ENCODE measurements at regions not wholly inside any gene's neighbourhood (a gene's known extent, or its start where the extent isn't known, plus 50 kb on each side); places are given as distances from the start of the nearest gene placed in this dataset.

- no peak for DNase-seq (ENCODE audit: low read depth, low spot score)
- Histone ChIP-seq H3K36me3 (ENCODE audit: insufficient read depth, low read length) (no peaks in the 10 kb centered on the region), H3K9me3 (ENCODE audit: low read depth, low read length) (no peaks in the 10 kb centered on the region), H3K27ac (no peak overlapping the region), H3K9ac (ENCODE audit: insufficient read length) (no peak overlapping the region), H3K4me3 (no peak overlapping the region)
- TF ChIP-seq EZH2 (IDR thresholded peaks at IDR 0.05) (no peak), POLR2AphosphoS5 (IDR thresholded peaks at IDR 0.05; ENCODE audit: borderline replicate concordance, low read depth, low read length) (no peak), FOXP2 (optimal IDR thresholded peaks at IDR 0.05; ENCODE audit: control extremely low read depth, extremely low read length, insufficient read depth) (no peak)
These were observed 311.2 kb downstream of the NXPE2 start for GRCh38 chr11:114989536-114989935.

DNA sequence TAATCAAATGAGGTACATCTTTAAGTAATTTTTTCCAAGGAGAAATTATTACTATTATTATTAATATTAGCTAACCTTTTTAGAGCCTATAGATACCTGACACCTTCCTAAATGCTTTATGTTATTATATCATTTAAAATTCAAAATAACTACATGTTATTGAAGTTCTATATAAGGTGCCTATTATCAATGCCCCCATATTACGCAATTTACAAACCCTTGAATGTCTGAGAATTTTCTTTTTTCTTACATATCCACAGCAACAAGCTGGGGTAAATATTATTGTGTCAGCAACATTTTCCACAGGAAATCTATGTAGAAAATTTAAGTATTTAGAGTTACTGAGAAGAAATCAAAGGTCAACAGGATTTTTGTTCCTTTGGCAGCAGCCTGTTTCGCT lies 327.3 kb downstream of the NXPE2 start:
- no peak overlapping the region for H3K4me3 ChIP-seq
- no peaks in the 10 kb centered on the region for H3K36me3 ChIP-seq (ENCODE audit: insufficient read depth, low read length)
- no peak overlapping the region for H3K9ac ChIP-seq (ENCODE audit: insufficient read length)
- H3K9me3 ChIP-seq (ENCODE audit: low read depth, low read length), result no peaks in the 10 kb centered on the region
- DNase-seq (ENCODE audit: low read depth, low spot score), result no peak
- TF ChIP-seq EZH2 (IDR thresholded peaks at IDR 0.05), result no peak
- TF ChIP-seq POLR2AphosphoS5 (IDR thresholded peaks at IDR 0.05; ENCODE audit: borderline replicate concordance, low read depth, low read length), result no peak
- no peak for TF ChIP-seq FOXP2 (optimal IDR thresholded peaks at IDR 0.05; ENCODE audit: control extremely low read depth, extremely low read length, insufficient read depth)
- no peak overlapping the region for H3K27ac ChIP-seq

GRCh38 chr11:115007851-115008250 lies 329.5 kb downstream of the NXPE2 start:
- Histone ChIP-seq H3K9me3 (ENCODE audit: low read depth, low read length) (no peaks in the 10 kb centered on the region), H3K36me3 (ENCODE audit: insufficient read depth, low read length) (no peaks in the 10 kb centered on the region), H3K9ac (ENCODE audit: insufficient read length) (no peak overlapping the region), H3K27ac (no peak overlapping the region), H3K4me3 (no peak overlapping the region)
- no peak for TF ChIP-seq EZH2 (IDR thresholded peaks at IDR 0.05)
- no peak for TF ChIP-seq POLR2AphosphoS5 (IDR thresholded peaks at IDR 0.05; ENCODE audit: borderline replicate concordance, low read depth, low read length)
- no peak for TF ChIP-seq FOXP2 (optimal IDR thresholded peaks at IDR 0.05; ENCODE audit: control extremely low read depth, extremely low read length, insufficient read depth)
- DNase-seq (ENCODE audit: low read depth, low spot score), result no peak

GRCh38 chr11:115008799-115009198 lies 330.5 kb downstream of the NXPE2 start:
- Histone ChIP-seq H3K27ac (no peak overlapping the region), H3K4me3 (no peak overlapping the region), H3K9me3 (ENCODE audit: low read depth, low read length) (no peaks in the 10 kb centered on the region), H3K9ac (ENCODE audit: insufficient read length) (no peak overlapping the region), H3K36me3 (ENCODE audit: insufficient read depth, low read length) (no peaks in the 10 kb centered on the region)
- TF ChIP-seq EZH2 (IDR thresholded peaks at IDR 0.05) (no peak), FOXP2 (optimal IDR thresholded peaks at IDR 0.05; ENCODE audit: control extremely low read depth, extremely low read length, insufficient read depth) (no peak), POLR2AphosphoS5 (IDR thresholded peaks at IDR 0.05; ENCODE audit: borderline replicate concordance, low read depth, low read length) (no peak)
- no peak for DNase-seq (ENCODE audit: low read depth, low spot score)

DNA sequence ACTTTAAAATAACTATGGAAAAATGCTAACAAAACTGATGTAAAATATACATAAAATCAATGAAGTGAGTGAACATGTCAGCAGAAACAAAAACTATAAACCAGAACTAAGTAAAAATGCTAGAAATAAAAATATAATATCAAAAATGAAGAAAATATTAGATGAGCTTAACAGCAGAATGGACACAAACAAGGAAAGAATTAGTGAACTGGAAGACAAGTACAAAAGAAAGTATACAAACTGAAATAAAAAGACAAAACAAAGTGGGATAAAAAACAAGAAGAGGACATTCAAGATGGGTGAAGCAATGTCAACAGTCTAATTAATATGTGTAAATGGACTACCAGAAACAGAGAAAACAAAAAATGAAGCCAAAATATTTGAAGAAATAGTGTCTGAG lies 339.2 kb downstream of the NXPE2 start:
- Histone ChIP-seq H3K9ac (ENCODE audit: insufficient read length) (no peak overlapping the region), H3K4me3 (no peak overlapping the region), H3K36me3 (ENCODE audit: insufficient read depth, low read length) (no peaks in the 10 kb centered on the region), H3K27ac (no peak overlapping the region), H3K9me3 (ENCODE audit: low read depth, low read length) (no peaks in the 10 kb centered on the region)
- no peak for DNase-seq (ENCODE audit: low read depth, low spot score)
- no peak for TF ChIP-seq FOXP2 (optimal IDR thresholded peaks at IDR 0.05; ENCODE audit: control extremely low read depth, extremely low read length, insufficient read depth)
- TF ChIP-seq EZH2 (IDR thresholded peaks at IDR 0.05), result no peak
- no peak for TF ChIP-seq POLR2AphosphoS5 (IDR thresholded peaks at IDR 0.05; ENCODE audit: borderline replicate concordance, low read depth, low read length)

- Histone ChIP-seq H3K9ac (ENCODE audit: insufficient read length) (no peak overlapping the region), H3K4me3 (no peak overlapping the region), H3K27ac (no peak overlapping the region), H3K9me3 (ENCODE audit: low read depth, low read length) (no peaks in the 10 kb centered on the region), H3K36me3 (ENCODE audit: insufficient read depth, low read length) (no peaks in the 10 kb centered on the region)
- DNase-seq (ENCODE audit: low read depth, low spot score), result no peak
- no peak for TF ChIP-seq FOXP2 (optimal IDR thresholded peaks at IDR 0.05; ENCODE audit: control extremely low read depth, extremely low read length, insufficient read depth)
- TF ChIP-seq POLR2AphosphoS5 (IDR thresholded peaks at IDR 0.05; ENCODE audit: borderline replicate concordance, low read depth, low read length), result no peak
- TF ChIP-seq EZH2 (IDR thresholded peaks at IDR 0.05), result no peak
These were observed 351.8 kb downstream of the NXPE2 start for GRCh38 chr11:115030166-115030565.

DNA sequence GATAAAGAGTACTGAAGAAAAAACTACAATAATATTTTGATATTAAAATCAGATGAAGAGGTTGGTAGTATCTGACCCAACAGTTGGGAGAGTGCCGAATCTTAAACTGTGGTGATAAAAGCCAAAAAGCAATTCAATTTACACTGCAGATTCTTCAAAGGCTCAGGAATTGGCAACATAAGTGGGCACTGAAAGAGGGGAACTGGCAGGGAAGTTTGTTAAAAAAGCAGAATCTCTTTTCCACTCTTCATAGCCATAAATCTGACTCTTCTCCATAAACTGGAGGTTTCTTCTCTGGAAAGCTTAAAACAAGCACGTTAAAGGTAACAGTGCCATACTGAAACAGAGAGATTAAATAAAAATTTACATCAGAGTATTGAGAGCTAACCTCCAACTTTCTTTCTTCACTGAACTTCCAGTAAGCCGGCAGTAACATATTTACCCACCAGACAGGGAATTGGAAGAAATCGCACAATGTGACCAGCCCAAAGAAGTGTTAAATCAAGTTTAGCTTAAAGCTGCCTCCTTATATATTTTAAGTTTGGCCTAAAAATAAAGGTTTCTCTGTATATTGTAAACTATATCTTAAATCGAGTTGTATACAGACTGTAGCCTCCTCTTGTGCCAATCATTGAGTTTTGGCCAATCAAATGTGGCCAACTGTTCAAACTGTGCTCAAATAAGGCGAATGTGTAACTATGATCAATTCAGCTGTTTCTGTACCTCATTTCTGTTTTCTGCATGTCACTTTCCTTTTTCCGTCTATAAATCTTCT lies 358.3 kb downstream of the NXPE2 start:
- TF ChIP-seq EZH2 (IDR thresholded peaks at IDR 0.05) (no peak), FOXP2 (optimal IDR thresholded peaks at IDR 0.05; ENCODE audit: control extremely low read depth, extremely low read length, insufficient read depth) (no peak), POLR2AphosphoS5 (IDR thresholded peaks at IDR 0.05; ENCODE audit: borderline replicate concordance, low read depth, low read length) (no peak)
- no peak overlapping the region for H3K4me3 ChIP-seq

GRCh38 chr11:115042002-115042401 lies 363.7 kb downstream of the NXPE2 start:
- DNase-seq (ENCODE audit: low read depth, low spot score), result no peak
- H3K9me3 ChIP-seq (ENCODE audit: low read depth, low read length), result no peaks in the 10 kb centered on the region
- H3K27ac ChIP-seq, result no peak overlapping the region
- no peak for TF ChIP-seq POLR2AphosphoS5 (IDR thresholded peaks at IDR 0.05; ENCODE audit: borderline replicate concordance, low read depth, low read length)
- no peak for TF ChIP-seq FOXP2 (optimal IDR thresholded peaks at IDR 0.05; ENCODE audit: control extremely low read depth, extremely low read length, insufficient read depth)
- TF ChIP-seq EZH2 (IDR thresholded peaks at IDR 0.05), result no peak
- H3K4me3 ChIP-seq, result no peak overlapping the region
- H3K36me3 ChIP-seq (ENCODE audit: insufficient read depth, low read length), result no peaks in the 10 kb centered on the region
- H3K9ac ChIP-seq (ENCODE audit: insufficient read length), result no peak overlapping the region

More for the DNA sequence above, 358.3 kb downstream of the NXPE2 start:
- Histone ChIP-seq H3K9me3 (ENCODE audit: low read depth, low read length) (no peaks in the 10 kb centered on the region), H3K36me3 (ENCODE audit: insufficient read depth, low read length) (no peaks in the 10 kb centered on the region), H3K27ac (no peak overlapping the region), H3K9ac (ENCODE audit: insufficient read length) (no peak overlapping the region)
- DNase-seq (ENCODE audit: low read depth, low spot score), result no peak

- no peak overlapping the region for H3K9ac ChIP-seq (ENCODE audit: insufficient read length)
These were observed 369.3 kb downstream of the NXPE2 start for GRCh38 chr11:115047631-115048030.

More at GRCh38 chr11:115047631-115048030, 369.3 kb downstream of the NXPE2 start:
- Histone ChIP-seq H3K36me3 (ENCODE audit: insufficient read depth, low read length) (no peaks in the 10 kb centered on the region), H3K4me3 (no peak overlapping the region), H3K9me3 (ENCODE audit: low read depth, low read length) (no peaks in the 10 kb centered on the region), H3K27ac (no peak overlapping the region)
- DNase-seq (ENCODE audit: low read depth, low spot score), result no peak
- TF ChIP-seq POLR2AphosphoS5 (IDR thresholded peaks at IDR 0.05; ENCODE audit: borderline replicate concordance, low read depth, low read length), result no peak
- TF ChIP-seq FOXP2 (optimal IDR thresholded peaks at IDR 0.05; ENCODE audit: control extremely low read depth, extremely low read length, insufficient read depth), result no peak
- TF ChIP-seq EZH2 (IDR thresholded peaks at IDR 0.05), result no peak
